H1 (cell line): ENCODE measurements at regions not wholly inside any gene's neighbourhood (a gene's known extent, or its start where the extent isn't known, plus 50 kb on each side); places are given as distances from the start of the nearest gene placed in this dataset.

ENCODE experiments used
- EZH2 ChIP-seq: fragments of 200-600 bp; sonication (generic); IDR thresholded peaks from 2 replicates; pipeline ENCODE4 v1.7.1; 2012; ENCODE audit warnings: low read depth, mild to moderate bottlenecking, moderate library complexity, low read length, inconsistent platforms; ENCODE audit not compliant: severe bottlenecking
- TF ChIP-seq, protein P1 (sequence below): IDR thresholded peaks from 2 replicates; pipeline ENCODE4 v1.6.1; 2012; ENCODE audit warnings: low read length, inconsistent platforms

GRCh38 chr9:13613296-13613695, 333.8 kb upstream of the MPDZ start (continued):
- TF ChIP-seq, protein P1, sequence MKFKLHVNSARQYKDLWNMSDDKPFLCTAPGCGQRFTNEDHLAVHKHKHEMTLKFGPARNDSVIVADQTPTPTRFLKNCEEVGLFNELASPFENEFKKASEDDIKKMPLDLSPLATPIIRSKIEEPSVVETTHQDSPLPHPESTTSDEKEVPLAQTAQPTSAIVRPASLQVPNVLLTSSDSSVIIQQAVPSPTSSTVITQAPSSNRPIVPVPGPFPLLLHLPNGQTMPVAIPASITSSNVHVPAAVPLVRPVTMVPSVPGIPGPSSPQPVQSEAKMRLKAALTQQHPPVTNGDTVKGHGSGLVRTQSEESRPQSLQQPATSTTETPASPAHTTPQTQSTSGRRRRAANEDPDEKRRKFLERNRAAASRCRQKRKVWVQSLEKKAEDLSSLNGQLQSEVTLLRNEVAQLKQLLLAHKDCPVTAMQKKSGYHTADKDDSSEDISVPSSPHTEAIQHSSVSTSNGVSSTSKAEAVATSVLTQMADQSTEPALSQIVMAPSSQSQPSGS, result no peak
- no peak for TF ChIP-seq EZH2
